ENCODE measurements at regions not wholly inside any gene's neighbourhood (a gene's known extent, or its start where the extent isn't known, plus 50 kb on each side); places are given as distances from the start of the nearest gene placed in this dataset.

DNA sequence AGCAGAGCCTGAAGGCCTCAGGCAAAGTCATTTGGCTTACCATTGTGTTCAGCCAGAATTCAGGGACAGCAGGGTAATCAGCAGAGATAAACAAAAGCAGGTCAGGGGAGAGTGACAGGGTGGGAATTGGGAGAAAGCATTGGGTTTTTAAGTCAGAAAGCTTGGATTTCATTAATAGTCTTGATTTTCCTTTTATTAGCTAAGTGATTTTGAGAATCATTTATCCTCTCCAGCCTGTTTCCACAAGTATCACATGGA is 410.1 kb downstream of the HNRNPD start:
- no peak for DNase-seq
- Mint-ChIP-seq H3K36me3 (ENCODE audit: low read depth) (no peaks in the 10 kb centered on the region), H3K27me3 (ENCODE audit: insufficient read depth) (no peaks in the 10 kb centered on the region), H3K27ac (no peak overlapping the region), H3K4me3 (no peak overlapping the region), H3K9me3 (no peaks in the 10 kb centered on the region), H3K4me1 (peaks cover 54% of the 10 kb centered on the region)
- TF ChIP-seq, protein P1, sequence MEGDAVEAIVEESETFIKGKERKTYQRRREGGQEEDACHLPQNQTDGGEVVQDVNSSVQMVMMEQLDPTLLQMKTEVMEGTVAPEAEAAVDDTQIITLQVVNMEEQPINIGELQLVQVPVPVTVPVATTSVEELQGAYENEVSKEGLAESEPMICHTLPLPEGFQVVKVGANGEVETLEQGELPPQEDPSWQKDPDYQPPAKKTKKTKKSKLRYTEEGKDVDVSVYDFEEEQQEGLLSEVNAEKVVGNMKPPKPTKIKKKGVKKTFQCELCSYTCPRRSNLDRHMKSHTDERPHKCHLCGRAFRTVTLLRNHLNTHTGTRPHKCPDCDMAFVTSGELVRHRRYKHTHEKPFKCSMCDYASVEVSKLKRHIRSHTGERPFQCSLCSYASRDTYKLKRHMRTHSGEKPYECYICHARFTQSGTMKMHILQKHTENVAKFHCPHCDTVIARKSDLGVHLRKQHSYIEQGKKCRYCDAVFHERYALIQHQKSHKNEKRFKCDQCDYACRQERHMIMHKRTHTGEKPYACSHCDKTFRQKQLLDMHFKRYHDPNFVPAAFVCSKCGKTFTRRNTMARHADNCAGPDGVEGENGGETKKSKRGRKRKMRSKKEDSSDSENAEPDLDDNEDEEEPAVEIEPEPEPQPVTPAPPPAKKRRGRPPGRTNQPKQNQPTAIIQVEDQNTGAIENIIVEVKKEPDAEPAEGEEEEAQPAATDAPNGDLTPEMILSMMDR (conservative IDR thresholded peaks at IDR 0.05), result no peak
- H3K36me3 ChIP-seq (ENCODE audit: control insufficient read depth, insufficient read depth, low read length), result no peaks in the 10 kb centered on the region
- no peak overlapping the region for H3K9ac ChIP-seq (ENCODE audit: extremely low read depth, low read length, poor library complexity, severe bottlenecking)
- H3K9me3 ChIP-seq (ENCODE audit: control insufficient read depth, low read length), result no peaks in the 10 kb centered on the region
- peaks cover 19% of the 10 kb centered on the region for H3K4me1 ChIP-seq (ENCODE audit: control insufficient read depth, insufficient read depth, low read length)
- H3K27ac ChIP-seq (ENCODE audit: low read depth, low read length), result no peak overlapping the region
- peak overlapping the region; percentile 30 for H3K4me3 ChIP-seq (ENCODE audit: low read length)
- H3K27me3 ChIP-seq (ENCODE audit: control insufficient read depth, insufficient read depth, low read length, poor library complexity, severe bottlenecking), result no peaks in the 10 kb centered on the region

DNA sequence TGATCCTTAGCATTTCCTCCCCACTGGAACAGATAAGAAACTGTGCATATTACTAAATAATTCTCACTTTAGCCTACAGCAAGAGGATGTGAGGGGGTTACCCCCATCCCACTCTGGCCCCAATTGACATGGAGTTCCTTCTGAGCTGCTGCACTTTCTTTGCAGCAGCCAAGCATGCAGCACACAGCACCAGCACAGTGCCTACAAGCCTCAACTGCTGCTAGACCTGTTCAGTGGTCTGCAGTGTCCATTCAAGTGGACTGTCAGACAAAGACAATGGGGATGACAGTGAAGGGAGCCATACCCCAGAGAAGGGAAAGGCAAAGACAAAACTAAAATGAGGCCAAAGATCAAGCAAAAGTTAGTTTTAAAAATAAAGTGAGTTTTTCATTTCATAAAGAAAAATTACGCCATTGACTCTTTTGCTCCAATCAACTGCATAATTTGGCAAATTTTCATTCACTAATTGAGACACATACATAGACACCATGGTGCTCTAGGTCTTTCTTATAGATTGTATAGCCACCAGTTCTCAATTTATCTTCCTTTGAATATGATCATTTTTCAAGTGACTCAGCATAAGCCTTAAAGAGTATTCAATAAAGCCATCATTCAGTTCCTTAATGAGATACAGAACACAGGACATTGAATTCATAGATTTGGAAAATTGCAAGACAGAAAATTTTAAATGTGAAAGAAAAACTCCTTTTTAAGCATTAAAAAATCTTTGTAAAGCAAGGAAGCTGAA is 410.6 kb downstream of the HNRNPD start:
- H3K4me1 ChIP-seq (ENCODE audit: control insufficient read depth, insufficient read depth, low read length), result peaks cover 19% of the 10 kb centered on the region
- Mint-ChIP-seq H3K4me1 (peaks cover 54% of the 10 kb centered on the region), H3K27me3 (ENCODE audit: insufficient read depth) (no peaks in the 10 kb centered on the region), H3K4me3 (no peak overlapping the region), H3K36me3 (ENCODE audit: low read depth) (no peaks in the 10 kb centered on the region), H3K9me3 (no peaks in the 10 kb centered on the region), H3K27ac (no peak overlapping the region)
- H3K9ac ChIP-seq (ENCODE audit: extremely low read depth, low read length, poor library complexity, severe bottlenecking), result no peak overlapping the region
- no peak for DNase-seq
- peak overlapping the region; percentile 30 for H3K4me3 ChIP-seq (ENCODE audit: low read length)
- H3K27me3 ChIP-seq (ENCODE audit: control insufficient read depth, insufficient read depth, low read length, poor library complexity, severe bottlenecking), result no peaks in the 10 kb centered on the region
- H3K36me3 ChIP-seq (ENCODE audit: control insufficient read depth, insufficient read depth, low read length), result no peaks in the 10 kb centered on the region
- TF ChIP-seq, protein P1 (conservative IDR thresholded peaks at IDR 0.05), result no peak
- no peaks in the 10 kb centered on the region for H3K9me3 ChIP-seq (ENCODE audit: control insufficient read depth, low read length)
- WGBS, 2 experiments (ENCODE audit: insufficient coverage in 1 of 2, insufficient read length in 1 of 2), result 100% methylated on average over 1 of the region's 1 CpG; no CpG with 5 or more reads in 1 of the 2 experiments
- H3K27ac ChIP-seq (ENCODE audit: low read depth, low read length), result no peak overlapping the region

DNA sequence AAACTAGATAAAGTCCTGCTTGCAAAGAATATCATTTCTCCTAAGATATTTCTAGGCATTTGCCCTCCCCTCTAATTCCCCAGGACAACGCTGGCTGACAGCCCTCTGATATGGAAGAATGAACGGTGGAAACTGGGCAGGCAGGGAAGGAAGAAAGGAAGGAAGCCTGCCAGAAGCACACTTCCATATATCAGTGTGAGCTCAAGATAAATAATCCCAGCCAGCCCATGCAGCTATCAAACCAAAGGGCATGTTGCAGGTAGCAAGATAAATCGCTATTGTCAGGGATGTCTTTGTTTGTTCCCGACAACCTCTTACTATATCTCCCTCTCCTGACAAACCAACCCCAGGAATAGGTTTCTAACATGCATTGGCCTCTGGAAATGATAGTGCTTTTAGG is 412.8 kb downstream of the HNRNPD start:
- Mint-ChIP-seq H3K4me1 (peaks cover 46% of the 10 kb centered on the region), H3K27ac (peak overlapping the region; percentile 23), H3K9me3 (no peaks in the 10 kb centered on the region), H3K4me3 (no peak overlapping the region), H3K27me3 (ENCODE audit: insufficient read depth) (no peaks in the 10 kb centered on the region), H3K36me3 (ENCODE audit: low read depth) (no peaks in the 10 kb centered on the region)
- TF ChIP-seq, protein P1 (conservative IDR thresholded peaks at IDR 0.05), result no peak
- H3K4me3 ChIP-seq (ENCODE audit: low read length), result peak overlapping the region; percentile 35
- H3K4me1 ChIP-seq (ENCODE audit: control insufficient read depth, insufficient read depth, low read length), result peaks cover 19% of the 10 kb centered on the region
- H3K27me3 ChIP-seq (ENCODE audit: control insufficient read depth, insufficient read depth, low read length, poor library complexity, severe bottlenecking), result no peaks in the 10 kb centered on the region
- no peak overlapping the region for H3K9ac ChIP-seq (ENCODE audit: extremely low read depth, low read length, poor library complexity, severe bottlenecking)
- H3K27ac ChIP-seq (ENCODE audit: low read depth, low read length), result no peak overlapping the region
- H3K36me3 ChIP-seq (ENCODE audit: control insufficient read depth, insufficient read depth, low read length), result no peaks in the 10 kb centered on the region
- WGBS, 2 experiments (ENCODE audit: insufficient coverage in 1 of 2, insufficient read length in 1 of 2), result 56% methylated on average over 4 of the region's 4 CpGs; no CpG with 5 or more reads in 1 of the 2 experiments
- no peak for DNase-seq
- no peaks in the 10 kb centered on the region for H3K9me3 ChIP-seq (ENCODE audit: control insufficient read depth, low read length)
